Tibial nerve (tissue), 3 donors: ENCODE measurements at regions not wholly inside any gene's neighbourhood (a gene's known extent, or its start where the extent isn't known, plus 50 kb on each side); places are given as distances from the start of the nearest gene placed in this dataset.

ENCODE experiments used
- CTCF ChIP-seq, 5 experiments: fragments of 200-600 bp in 3 of 5; fragments of 450-650 bp in 2 of 5; sonication (generic) in 3 of 5; IDR thresholded peaks; one replicate each; pipeline ENCODE4 v1.5.1; 2016 to 2019; ENCODE audit warnings: antibody characterized with exemption in 5 of 5, mild to moderate bottlenecking in 3 of 5, moderate library complexity in 2 of 5
- POLR2A ChIP-seq, 2 donors: fragments of 450-650 bp; IDR thresholded peaks; one replicate each; pipeline ENCODE4 v1.6.1; 2017; ENCODE audit warnings: antibody characterized with exemption in 2 of 2, mild to moderate bottlenecking in 2 of 2, moderate library complexity in 2 of 2

GRCh38 chr6:68237205-68237604 lies 397.9 kb upstream of the ADGRB3 start:
- TF ChIP-seq CTCF (IDR thresholded peaks at IDR 0.05) (no peak), POLR2A (IDR thresholded peaks at IDR 0.05) (no peak)
